Spleen (tissue), 11 donors: ENCODE measurements at regions not wholly inside any gene's neighbourhood (a gene's known extent, or its start where the extent isn't known, plus 50 kb on each side); places are given as distances from the start of the nearest gene placed in this dataset.

Source experiments
- DNase-seq: peaks from one replicate; pipeline ENCODE4 v3.0.0-alpha.2; 2020
- H3K27ac ChIP-seq, 8 donors: fragments of 200-600 bp; sonication (generic) in 7 of 8; 1 replicate in 4 of 8; 2 replicates in 4 of 8; pipeline versions ENCODE4 v1.5.0 to v1.8.0; 2016 to 2021; ENCODE audit warnings: inconsistent platforms in 4 of 8, mild to moderate bottlenecking in 4 of 8, moderate library complexity in 1 of 8
- H3K27me3 ChIP-seq, 7 donors: fragments of 200-600 bp; sonication (generic) in 6 of 7; replicated peaks in 1 of 7; 1 replicate in 4 of 7; 2 replicates in 3 of 7; pipeline versions ENCODE4 v1.5.0 to v1.8.0; 2016 to 2021; ENCODE audit warnings: inconsistent platforms in 3 of 7, mild to moderate bottlenecking in 1 of 7
- H3K36me3 ChIP-seq, 6 donors: fragments of 200-600 bp; sonication (generic) in 5 of 6; 1 replicate in 4 of 6; 2 replicates in 2 of 6; pipeline versions ENCODE4 v1.5.0 to v1.8.0; 2016 to 2021; ENCODE audit warnings: inconsistent platforms in 2 of 6
- H3K4me1 ChIP-seq, 6 donors: fragments of 200-600 bp; sonication (generic) in 5 of 6; 1 replicate in 3 of 6; 2 replicates in 3 of 6; pipeline versions ENCODE4 v1.5.0 to v1.8.0; 2016 to 2021; ENCODE audit warnings: inconsistent platforms in 3 of 6
- H3K4me3 ChIP-seq, 8 donors: fragments of 200-600 bp; sonication (generic) in 7 of 8; 1 replicate in 4 of 8; 2 replicates in 4 of 8; pipeline versions ENCODE4 v1.5.0 to v1.8.0; 2016 to 2021; ENCODE audit warnings: inconsistent platforms in 4 of 8, mild to moderate bottlenecking in 4 of 8, moderate library complexity in 2 of 8
- H3K9me3 ChIP-seq, 8 donors: fragments of 200-600 bp; sonication (generic) in 7 of 8; 1 replicate in 4 of 8; 2 replicates in 4 of 8; pipeline versions ENCODE4 v1.5.0 to v1.8.0; 2016 to 2021; ENCODE audit warnings: inconsistent platforms in 4 of 8
- POLR2A ChIP-seq, 3 donors: fragments of 450-650 bp; IDR thresholded peaks; one replicate each; pipeline ENCODE4 v1.5.1; 2017; ENCODE audit warnings: antibody characterized with exemption in 3 of 3, mild to moderate bottlenecking in 1 of 3
- POLR2AphosphoS5 ChIP-seq, 3 donors: sonication (generic); formaldehyde crosslinking; IDR thresholded peaks; one replicate each; pipeline ENCODE4 v1.5.1; 2017; ENCODE audit warnings: antibody characterized with exemption in 3 of 3
- WGBS, 5 donors: extraction: QIAGEN DNeasy Blood & Tissue Kit in 3 of 5; methylation state at CpG; one replicate each; pipeline versions ENCODE4 v1.1.5 to v1.1.7; 2013 to 2018; 5-methylcytosine and 5-hydroxymethylcytosine counted together
- intact Hi-C: fragments of 100-400 bp; cut with DNase I; formaldehyde crosslinking; loops from one replicate; pipeline ENCODE4 v1.15.0; 2023; ENCODE audit warnings: low total_unique reads
- TF ChIP-seq, protein P1 (sequence below), 11 experiments: fragments of 200-600 bp in 7 of 11; fragments of 450-650 bp in 4 of 11; sonication (generic) in 4 of 11; IDR thresholded peaks in 8 of 11; conservative IDR thresholded peaks in 3 of 11; 1 replicate in 7 of 11; 2 replicates in 4 of 11; pipeline versions ENCODE4 v1.4.0 to v1.8.0; 2016 to 2021; ENCODE audit warnings: antibody characterized with exemption in 11 of 11, inconsistent platforms in 4 of 11, mild to moderate bottlenecking in 1 of 11
- donor health status: healthy with polysubstance abuse.
- donor health status: DM: no; HTN: no; CAD: no; lungs with moderate emphysema.
- donor health status: DM: no; HTN: no; CAD: no.
- donor health status: Bipolar disorder and iron deficiency.
- donor health status: healthy.
- donor health status: DM: no; HTN: no; CAD: no.
- donor health status: DM: yes; HTN: yes; CAD: no.

DNA sequence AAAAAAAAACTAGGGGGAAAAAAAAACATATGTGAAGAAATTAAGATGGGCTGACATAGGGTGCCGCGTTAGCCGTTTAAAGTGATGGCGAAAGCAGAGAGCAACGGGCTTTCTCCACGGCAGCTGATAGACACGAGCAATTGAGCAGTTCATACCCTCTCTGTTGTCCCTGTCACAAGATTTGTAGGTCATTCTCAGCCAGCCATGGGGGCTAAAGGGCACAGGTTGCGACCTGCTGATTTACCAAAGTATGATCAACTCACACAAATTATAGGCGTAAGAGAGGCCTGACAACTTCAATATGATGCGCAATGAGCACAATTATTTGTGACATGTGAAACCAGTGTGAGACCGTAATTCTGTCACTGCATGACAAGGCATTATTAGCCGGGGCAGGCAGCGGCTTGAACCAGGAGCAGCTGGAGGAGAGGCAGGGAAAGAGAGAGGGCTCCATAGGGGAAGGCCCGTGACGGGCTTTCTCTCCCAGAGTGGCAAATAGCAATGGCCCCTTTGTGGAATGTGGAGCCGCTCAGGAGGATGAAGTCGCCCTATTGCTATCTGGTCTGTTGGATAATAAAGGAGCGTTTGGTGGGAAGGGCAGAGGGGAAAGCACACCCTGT lies 195.1 kb upstream of the HABP2 start:
- Histone ChIP-seq H3K9me3 (no peaks in the 10 kb centered on the region), H3K4me1 (no peaks in the 10 kb centered on the region), H3K27me3 (no peaks in the 10 kb centered on the region), H3K27ac (no peak overlapping the region), H3K4me3 (no peak overlapping the region), H3K36me3 (no peaks in the 10 kb centered on the region)
- intact Hi-C loops: no loop called here
- TF ChIP-seq, protein P1, sequence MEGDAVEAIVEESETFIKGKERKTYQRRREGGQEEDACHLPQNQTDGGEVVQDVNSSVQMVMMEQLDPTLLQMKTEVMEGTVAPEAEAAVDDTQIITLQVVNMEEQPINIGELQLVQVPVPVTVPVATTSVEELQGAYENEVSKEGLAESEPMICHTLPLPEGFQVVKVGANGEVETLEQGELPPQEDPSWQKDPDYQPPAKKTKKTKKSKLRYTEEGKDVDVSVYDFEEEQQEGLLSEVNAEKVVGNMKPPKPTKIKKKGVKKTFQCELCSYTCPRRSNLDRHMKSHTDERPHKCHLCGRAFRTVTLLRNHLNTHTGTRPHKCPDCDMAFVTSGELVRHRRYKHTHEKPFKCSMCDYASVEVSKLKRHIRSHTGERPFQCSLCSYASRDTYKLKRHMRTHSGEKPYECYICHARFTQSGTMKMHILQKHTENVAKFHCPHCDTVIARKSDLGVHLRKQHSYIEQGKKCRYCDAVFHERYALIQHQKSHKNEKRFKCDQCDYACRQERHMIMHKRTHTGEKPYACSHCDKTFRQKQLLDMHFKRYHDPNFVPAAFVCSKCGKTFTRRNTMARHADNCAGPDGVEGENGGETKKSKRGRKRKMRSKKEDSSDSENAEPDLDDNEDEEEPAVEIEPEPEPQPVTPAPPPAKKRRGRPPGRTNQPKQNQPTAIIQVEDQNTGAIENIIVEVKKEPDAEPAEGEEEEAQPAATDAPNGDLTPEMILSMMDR (IDR thresholded peaks at IDR 0.05 in 8 of 11, conservative IDR thresholded peaks at IDR 0.05 in 3 of 11): no peak
- TF ChIP-seq POLR2AphosphoS5 (IDR thresholded peaks at IDR 0.05) (no peak), POLR2A (IDR thresholded peaks at IDR 0.05) (no peak)
- DNase-seq: no peak
- WGBS, 5 donors: 85 to 94% (median 91%) methylated on average over 18 of the region's 18 CpGs

DNA sequence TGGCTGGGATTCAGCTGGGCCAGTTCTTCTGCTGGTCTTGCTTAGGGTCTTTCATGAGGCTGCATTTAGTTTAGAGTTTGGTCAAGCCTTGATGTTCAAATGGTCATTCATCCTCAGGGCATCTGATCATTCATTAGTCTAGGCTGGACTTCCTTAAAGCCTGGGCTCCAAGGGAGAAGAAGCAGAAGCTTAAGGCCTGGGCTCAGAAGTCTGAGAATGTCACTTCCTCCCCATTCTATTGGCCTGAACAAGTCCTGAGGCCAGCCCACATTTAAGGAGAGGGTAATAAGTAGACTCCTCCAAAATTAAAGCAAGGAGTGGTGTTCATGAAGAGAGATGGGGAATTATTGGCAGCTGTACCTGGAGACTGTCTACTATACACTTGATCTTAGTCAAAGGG lies 193.2 kb upstream of the HABP2 start:
- Histone ChIP-seq H3K27me3 (no peaks in the 10 kb centered on the region), H3K36me3 (no peaks in the 10 kb centered on the region), H3K9me3 (no peaks in the 10 kb centered on the region), H3K27ac (no peak overlapping the region), H3K4me1 (no peaks in the 10 kb centered on the region), H3K4me3 (no peak overlapping the region)
- DNase-seq: no peak
- TF ChIP-seq, protein P1 (IDR thresholded peaks at IDR 0.05 in 8 of 11, conservative IDR thresholded peaks at IDR 0.05 in 3 of 11): no peak
- no peak for TF ChIP-seq POLR2AphosphoS5 (IDR thresholded peaks at IDR 0.05)
- no peak for TF ChIP-seq POLR2A (IDR thresholded peaks at IDR 0.05)
- intact Hi-C loops: no loop called here

DNA sequence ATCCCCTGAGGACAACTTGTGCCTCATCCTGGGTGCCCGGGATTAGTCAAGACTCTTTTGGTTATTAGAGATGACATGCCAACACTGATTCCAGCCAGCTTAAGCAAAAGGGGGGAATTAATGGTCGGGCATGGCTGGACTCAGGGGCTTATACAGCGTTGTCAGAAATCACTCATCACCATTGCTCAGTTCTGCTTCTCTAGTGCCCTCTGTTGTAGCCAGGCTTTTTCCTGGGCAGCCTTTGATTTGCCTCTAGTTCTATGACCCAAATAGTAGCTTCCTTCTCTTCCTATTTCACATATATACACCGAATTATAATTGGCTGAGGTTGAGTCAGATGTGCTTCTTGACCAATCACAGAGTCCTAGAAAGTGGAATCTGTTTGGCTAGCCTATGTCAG lies 192.0 kb upstream of the HABP2 start:
- no peaks in the 10 kb centered on the region for H3K4me1 ChIP-seq
- no peaks in the 10 kb centered on the region for H3K27me3 ChIP-seq
- H3K9me3 ChIP-seq: peaks cover 0 to 7% (median 4%) of the 10 kb centered on the region in 8 donors
- TF ChIP-seq POLR2AphosphoS5 (IDR thresholded peaks at IDR 0.05): no peak
- no peak for TF ChIP-seq POLR2A (IDR thresholded peaks at IDR 0.05)
- TF ChIP-seq, protein P1 (IDR thresholded peaks at IDR 0.05 in 8 of 11, conservative IDR thresholded peaks at IDR 0.05 in 3 of 11): no peak
- H3K36me3 ChIP-seq: no peaks in the 10 kb centered on the region
- WGBS, 5 donors: 73 to 90% (median 84%) methylated on average over 4 of the region's 4 CpGs
- no peak for DNase-seq
- intact Hi-C loops: no loop called here
- no peak overlapping the region for H3K27ac ChIP-seq
- no peak overlapping the region for H3K4me3 ChIP-seq

DNA sequence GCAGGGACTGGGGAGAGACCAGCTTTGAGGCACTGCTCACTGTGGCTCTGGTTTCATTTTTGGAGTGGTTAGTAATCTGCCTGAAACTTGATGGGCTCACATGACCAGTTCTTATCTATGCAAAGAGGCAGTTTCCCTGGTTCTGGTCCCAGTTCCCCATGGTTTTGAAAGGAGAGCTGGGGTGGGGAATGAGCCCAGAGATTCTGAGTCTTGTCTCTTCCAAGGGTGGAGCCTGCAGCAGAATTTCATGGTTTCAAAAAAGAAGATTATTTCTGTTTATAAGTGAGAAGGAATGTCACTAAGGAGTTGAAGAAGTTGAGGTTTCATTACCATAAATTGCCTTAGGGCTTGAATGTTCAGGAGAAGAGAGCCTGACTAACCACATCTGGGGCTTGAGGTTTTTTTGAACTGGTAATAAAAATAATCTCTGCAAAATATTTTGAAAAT lies 190.2 kb upstream of the HABP2 start:
- Histone ChIP-seq H3K36me3 (no peaks in the 10 kb centered on the region), H3K27ac (no peak overlapping the region), H3K4me3 (no peak overlapping the region), H3K4me1 (no peaks in the 10 kb centered on the region), H3K9me3 (peaks cover 0 to 12% (median 5%) of the 10 kb centered on the region in 8 donors), H3K27me3 (no peaks in the 10 kb centered on the region)
- intact Hi-C loops: no loop called here
- no peak for DNase-seq
- TF ChIP-seq POLR2AphosphoS5 (IDR thresholded peaks at IDR 0.05) (no peak), POLR2A (IDR thresholded peaks at IDR 0.05) (no peak)
- TF ChIP-seq, protein P1 (IDR thresholded peaks at IDR 0.05 in 8 of 11, conservative IDR thresholded peaks at IDR 0.05 in 3 of 11): no peak
